Erythroblast (primary cell): ENCODE measurements at regions not wholly inside any gene's neighbourhood (a gene's known extent, or its start where the extent isn't known, plus 50 kb on each side); places are given as distances from the start of the nearest gene placed in this dataset.

Experiments
- GATA1 ChIP-seq: IDR thresholded peaks from 2 replicates; pipeline ENCODE4 v1.6.1; 2011; ENCODE audit warnings: low read depth, mild to moderate bottlenecking, control low read depth, low read length, moderate library complexity
- POLR2A ChIP-seq: IDR thresholded peaks from 2 replicates; pipeline ENCODE4 v1.6.1; 2011; ENCODE audit warnings: mild to moderate bottlenecking, low read length

GRCh38 chr1:60972841-60973364, 109.5 kb upstream of the NFIA start:
- TF ChIP-seq POLR2A (no peak), GATA1 (no peak)
